Mesendoderm (in vitro differentiated cells): ENCODE measurements at regions not wholly inside any gene's neighbourhood (a gene's known extent, or its start where the extent isn't known, plus 50 kb on each side); places are given as distances from the start of the nearest gene placed in this dataset.
A peak's percentile ranks its signal among the peaks of the same experiment; 100 is the strongest.

Source experiments
- DNase-seq: peaks from one replicate; pipeline ENCODE4 v3.0.0; 2013
- H2AK5ac ChIP-seq: 2 replicates; pipeline ENCODE4 v1.6.1; 2013; ENCODE audit warnings: low read length, inconsistent platforms
- H2BK120ac ChIP-seq: 2 replicates; pipeline ENCODE4 v1.6.1; 2013; ENCODE audit warnings: low read depth, mild to moderate bottlenecking, low read length, moderate library complexity, mixed read lengths
- H2BK15ac ChIP-seq: replicated peaks from 2 replicates; pipeline ENCODE4 v1.6.1; 2013; ENCODE audit warnings: low read depth, mild to moderate bottlenecking, moderate library complexity
- H2BK5ac ChIP-seq: 2 replicates; pipeline ENCODE4 v1.6.1; 2013; ENCODE audit warnings: low read length, inconsistent platforms
- H3K18ac ChIP-seq: 2 replicates; pipeline ENCODE4 v1.6.1; 2013; ENCODE audit warnings: mild to moderate bottlenecking, low read length, mixed read lengths
- H3K23ac ChIP-seq: one replicate; pipeline ENCODE4 v1.6.1; 2013; ENCODE audit warnings: low read length
- H3K27ac ChIP-seq: 2 replicates; pipeline ENCODE4 v1.5.1; 2013; ENCODE audit warnings: low read depth, mild to moderate bottlenecking, inconsistent platforms, low read length, moderate library complexity
- H3K27me3 ChIP-seq: 2 replicates; pipeline ENCODE4 v1.6.1; 2013; ENCODE audit warnings: low read length, control low read depth, mild to moderate bottlenecking, inconsistent platforms; ENCODE audit not compliant: insufficient read depth, poor library complexity
- H3K36me3 ChIP-seq: 2 replicates; pipeline ENCODE4 v1.6.1; 2013; ENCODE audit warnings: low read length, inconsistent platforms; ENCODE audit not compliant: control insufficient read depth, insufficient read depth
- H3K4ac ChIP-seq: one replicate; pipeline ENCODE4 v1.6.1; 2013; ENCODE audit warnings: low read depth, mild to moderate bottlenecking, low read length, moderate library complexity
- H3K4me1 ChIP-seq: 2 replicates; pipeline ENCODE4 v1.6.1; 2013; ENCODE audit warnings: low read depth, low read length, inconsistent platforms; ENCODE audit not compliant: control insufficient read depth
- H3K4me2 ChIP-seq: 2 replicates; pipeline ENCODE4 v1.6.1; 2013; ENCODE audit warnings: low read length
- H3K4me3 ChIP-seq: 2 replicates; pipeline ENCODE4 v1.5.1; 2013; ENCODE audit warnings: mild to moderate bottlenecking, low read length
- H3K56ac ChIP-seq: one replicate; pipeline ENCODE4 v1.6.1; 2013; ENCODE audit warnings: low read length
- H3K79me1 ChIP-seq: 2 replicates; pipeline ENCODE4 v1.6.1; 2013; ENCODE audit warnings: low read length, inconsistent platforms
- H3K79me2 ChIP-seq: 2 replicates; pipeline ENCODE4 v1.6.1; 2013; ENCODE audit warnings: mild to moderate bottlenecking, low read length; ENCODE audit not compliant: control insufficient read depth, insufficient read depth
- H3K9ac ChIP-seq: 2 replicates; pipeline ENCODE4 v1.6.1; 2013; ENCODE audit warnings: low read length, inconsistent platforms
- H4K5ac ChIP-seq: one replicate; pipeline ENCODE4 v1.6.1; 2013; ENCODE audit warnings: low read length
- H4K8ac ChIP-seq: one replicate; pipeline ENCODE4 v1.6.1; 2013; ENCODE audit warnings: low read depth, mild to moderate bottlenecking, control low read depth, low read length, moderate library complexity
- WGBS: extraction: QIAGEN DNeasy Blood & Tissue Kit; methylation state at CpG from one replicate; pipeline ENCODE4 v1.1.7; 2013; ENCODE audit warnings: low lambda C conversion rate, missing lambda C conversion rate; ENCODE audit not compliant: insufficient coverage; ENCODE audit errors: extremely low coverage; 5-methylcytosine and 5-hydroxymethylcytosine counted together

- WGBS = no CpG with 5 or more reads among the region's 4 CpGs
- Histone ChIP-seq H2BK120ac (no peak overlapping the region), H3K56ac (no peak overlapping the region), H2BK15ac (no peak overlapping the region), H3K4ac (no peak overlapping the region), H3K4me3 (no peak overlapping the region), H3K27me3 (no peaks in the 10 kb centered on the region), H2BK5ac (no peak overlapping the region), H2AK5ac (no peak overlapping the region), H3K9ac (no peak overlapping the region), H3K4me1 (peaks cover 5% of the 10 kb centered on the region), H3K18ac (no peak overlapping the region), H3K23ac (no peak overlapping the region), H3K27ac (no peak overlapping the region), H3K4me2 (no peak overlapping the region), H4K5ac (no peak overlapping the region), H3K36me3 (no peaks in the 10 kb centered on the region), H3K79me1 (no peaks in the 10 kb centered on the region), H4K8ac (no peak overlapping the region), H3K79me2 (no peaks in the 10 kb centered on the region)
- DNase-seq = no peak
Observed at GRCh38 chr2:226121046-226121738, 678.4 kb downstream of the IRS1 start.

- Histone ChIP-seq H2BK120ac (no peak overlapping the region), H2BK15ac (no peak overlapping the region), H3K36me3 (no peaks in the 10 kb centered on the region), H2AK5ac (no peak overlapping the region), H4K5ac (no peak overlapping the region), H3K27ac (no peak overlapping the region), H3K4me1 (no peaks in the 10 kb centered on the region), H3K4me2 (no peak overlapping the region), H3K27me3 (no peaks in the 10 kb centered on the region), H3K4ac (no peak overlapping the region), H3K79me2 (no peaks in the 10 kb centered on the region), H3K18ac (no peak overlapping the region), H3K79me1 (no peaks in the 10 kb centered on the region), H4K8ac (no peak overlapping the region), H2BK5ac (no peak overlapping the region), H3K56ac (no peak overlapping the region), H3K23ac (no peak overlapping the region), H3K9ac (no peak overlapping the region), H3K4me3 (no peak overlapping the region)
- DNase-seq = no peak
- WGBS = no CpG with 5 or more reads among the region's 10 CpGs
Observed at GRCh38 chr2:226118471-226119429, 680.9 kb downstream of the IRS1 start.

GRCh38 chr2:226117510-226118065 is 682.0 kb downstream of the IRS1 start:
- no CpG with 5 or more reads among the region's 3 CpGs for WGBS
- no peak overlapping the region for H3K27ac ChIP-seq

GRCh38 chr2:226116346-226116745 is 683.3 kb downstream of the IRS1 start:
- Histone ChIP-seq H2BK15ac (no peak overlapping the region), H4K5ac (no peak overlapping the region), H3K4ac (no peak overlapping the region), H3K27me3 (no peaks in the 10 kb centered on the region), H3K4me2 (no peak overlapping the region), H2BK5ac (no peak overlapping the region), H3K79me2 (no peaks in the 10 kb centered on the region), H3K4me3 (no peak overlapping the region), H3K56ac (no peak overlapping the region), H2AK5ac (no peak overlapping the region), H4K8ac (no peak overlapping the region), H3K79me1 (no peaks in the 10 kb centered on the region), H3K27ac (no peak overlapping the region), H3K4me1 (no peaks in the 10 kb centered on the region), H3K9ac (no peak overlapping the region), H3K23ac (no peak overlapping the region), H3K36me3 (no peaks in the 10 kb centered on the region), H3K18ac (no peak overlapping the region), H2BK120ac (no peak overlapping the region)
- no peak for DNase-seq
- WGBS = 100% methylated on average over 1 of the region's 3 CpGs

More at GRCh38 chr2:226117510-226118065, 682.0 kb downstream of the IRS1 start:
- Histone ChIP-seq H4K8ac (no peak overlapping the region), H3K4me1 (no peaks in the 10 kb centered on the region), H2BK5ac (no peak overlapping the region), H3K36me3 (no peaks in the 10 kb centered on the region), H3K23ac (no peak overlapping the region), H2BK15ac (no peak overlapping the region), H3K56ac (no peak overlapping the region), H3K79me1 (no peaks in the 10 kb centered on the region), H3K27me3 (no peaks in the 10 kb centered on the region), H3K9ac (no peak overlapping the region), H3K4me2 (no peak overlapping the region), H3K18ac (no peak overlapping the region), H2BK120ac (no peak overlapping the region), H3K79me2 (no peaks in the 10 kb centered on the region), H3K4ac (no peak overlapping the region), H4K5ac (no peak overlapping the region), H3K4me3 (no peak overlapping the region), H2AK5ac (no peak overlapping the region)
- no peak for DNase-seq

GRCh38 chr2:226115832-226116200 is 683.8 kb downstream of the IRS1 start:
- H2AK5ac ChIP-seq = no peak overlapping the region
- H3K36me3 ChIP-seq = no peaks in the 10 kb centered on the region
- H3K56ac ChIP-seq = no peak overlapping the region
- DNase-seq = peak; percentile 16
- H3K79me1 ChIP-seq = no peaks in the 10 kb centered on the region
- no peaks in the 10 kb centered on the region for H3K79me2 ChIP-seq
- H3K18ac ChIP-seq = no peak overlapping the region
- no peak overlapping the region for H3K9ac ChIP-seq
- no peak overlapping the region for H4K5ac ChIP-seq
- H3K27ac ChIP-seq = no peak overlapping the region
- no peaks in the 10 kb centered on the region for H3K4me1 ChIP-seq
- no peaks in the 10 kb centered on the region for H3K27me3 ChIP-seq
- H3K4me3 ChIP-seq = no peak overlapping the region
- no peak overlapping the region for H2BK5ac ChIP-seq
- no peak overlapping the region for H4K8ac ChIP-seq
- no peak overlapping the region for H3K4me2 ChIP-seq
- no peak overlapping the region for H2BK15ac ChIP-seq
- no peak overlapping the region for H3K4ac ChIP-seq
- no CpG with 5 or more reads among the region's 1 CpG for WGBS
- no peak overlapping the region for H3K23ac ChIP-seq
- H2BK120ac ChIP-seq = no peak overlapping the region
